ENCODE measurements at regions not wholly inside any gene's neighbourhood (a gene's known extent, or its start where the extent isn't known, plus 50 kb on each side); places are given as distances from the start of the nearest gene placed in this dataset.

DNA sequence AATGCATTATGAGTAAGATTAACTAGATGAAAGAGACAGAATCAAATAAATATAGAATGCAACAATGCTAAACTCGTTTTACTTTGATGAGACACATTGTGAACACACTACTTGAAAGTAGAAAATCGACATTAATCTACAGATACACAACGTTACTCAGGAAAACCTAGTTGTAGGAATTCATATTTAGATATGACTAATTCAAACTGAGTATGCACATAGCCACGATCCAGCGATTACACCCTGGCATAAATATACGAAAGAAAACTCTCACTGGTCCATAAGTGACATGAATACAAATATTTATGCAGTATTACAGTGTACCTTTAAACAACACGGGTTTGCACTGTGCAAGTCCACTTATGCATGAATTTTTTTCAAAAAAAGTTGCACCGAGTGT, 485.6 kb downstream of the TMX3 start:
- Histone ChIP-seq H3K4me3 (ENCODE audit: low read depth, low read length) (no peak overlapping the region), H3K9ac (no peak overlapping the region), H2AFZ (no peak overlapping the region), H3K36me3 (ENCODE audit: control insufficient read depth, insufficient read depth, low read length) (no peaks in the 10 kb centered on the region), H3K9me3 (ENCODE audit: control insufficient read depth, low read length) (no peaks in the 10 kb centered on the region), H3K4me2 (ENCODE audit: low read length) (no peak overlapping the region), H3K27me3 (ENCODE audit: control insufficient read depth, insufficient read depth, low read length) (no peaks in the 10 kb centered on the region), H3K79me2 (no peaks in the 10 kb centered on the region), H3K4me1 (no peaks in the 10 kb centered on the region), H3K27ac (no peak overlapping the region)
- TF ChIP-seq, protein P1, sequence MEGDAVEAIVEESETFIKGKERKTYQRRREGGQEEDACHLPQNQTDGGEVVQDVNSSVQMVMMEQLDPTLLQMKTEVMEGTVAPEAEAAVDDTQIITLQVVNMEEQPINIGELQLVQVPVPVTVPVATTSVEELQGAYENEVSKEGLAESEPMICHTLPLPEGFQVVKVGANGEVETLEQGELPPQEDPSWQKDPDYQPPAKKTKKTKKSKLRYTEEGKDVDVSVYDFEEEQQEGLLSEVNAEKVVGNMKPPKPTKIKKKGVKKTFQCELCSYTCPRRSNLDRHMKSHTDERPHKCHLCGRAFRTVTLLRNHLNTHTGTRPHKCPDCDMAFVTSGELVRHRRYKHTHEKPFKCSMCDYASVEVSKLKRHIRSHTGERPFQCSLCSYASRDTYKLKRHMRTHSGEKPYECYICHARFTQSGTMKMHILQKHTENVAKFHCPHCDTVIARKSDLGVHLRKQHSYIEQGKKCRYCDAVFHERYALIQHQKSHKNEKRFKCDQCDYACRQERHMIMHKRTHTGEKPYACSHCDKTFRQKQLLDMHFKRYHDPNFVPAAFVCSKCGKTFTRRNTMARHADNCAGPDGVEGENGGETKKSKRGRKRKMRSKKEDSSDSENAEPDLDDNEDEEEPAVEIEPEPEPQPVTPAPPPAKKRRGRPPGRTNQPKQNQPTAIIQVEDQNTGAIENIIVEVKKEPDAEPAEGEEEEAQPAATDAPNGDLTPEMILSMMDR (IDR thresholded peaks at IDR 0.05), result no peak

DNA sequence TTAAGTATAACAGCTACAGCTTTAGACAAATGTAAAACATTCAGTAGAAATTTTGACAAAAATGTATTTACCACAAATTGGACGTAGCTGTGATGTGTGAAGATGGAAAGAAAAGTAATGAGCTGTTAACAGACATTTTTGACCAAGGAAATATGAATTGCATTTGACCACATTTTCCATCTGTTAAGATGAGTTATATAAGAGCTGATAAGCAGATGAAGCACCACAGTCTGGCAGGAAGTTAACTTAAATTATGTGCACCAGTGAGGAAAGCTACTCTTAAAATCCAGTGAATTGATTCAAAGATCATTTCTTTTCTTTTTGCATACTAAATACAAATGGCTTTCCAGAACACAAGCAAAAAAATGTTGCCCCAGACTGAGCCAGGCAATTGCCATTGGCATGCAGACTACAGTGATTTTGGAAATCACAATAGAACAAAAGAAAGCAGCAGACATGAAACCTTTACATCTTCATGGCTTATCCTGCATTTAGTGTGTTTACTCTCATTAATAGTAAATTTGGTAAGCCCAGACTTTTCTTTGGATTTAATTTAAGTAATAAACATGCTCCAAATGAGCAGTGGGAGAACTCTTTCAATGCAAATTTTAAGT, 493.7 kb downstream of the TMX3 start:
- no peak overlapping the region for H3K4me3 ChIP-seq (ENCODE audit: low read depth, low read length)
- TF ChIP-seq, protein P1 (IDR thresholded peaks at IDR 0.05), result no peak
- no peaks in the 10 kb centered on the region for H3K9me3 ChIP-seq (ENCODE audit: control insufficient read depth, low read length)
- H3K27ac ChIP-seq, result no peak overlapping the region
- no peaks in the 10 kb centered on the region for H3K36me3 ChIP-seq (ENCODE audit: control insufficient read depth, insufficient read depth, low read length)
- no peak overlapping the region for H3K9ac ChIP-seq
- no peak overlapping the region for H2AFZ ChIP-seq
- H3K4me1 ChIP-seq, result no peaks in the 10 kb centered on the region
- H3K4me2 ChIP-seq (ENCODE audit: low read length), result no peak overlapping the region
- H3K27me3 ChIP-seq (ENCODE audit: control insufficient read depth, insufficient read depth, low read length), result no peaks in the 10 kb centered on the region
- H3K79me2 ChIP-seq, result no peaks in the 10 kb centered on the region

DNA sequence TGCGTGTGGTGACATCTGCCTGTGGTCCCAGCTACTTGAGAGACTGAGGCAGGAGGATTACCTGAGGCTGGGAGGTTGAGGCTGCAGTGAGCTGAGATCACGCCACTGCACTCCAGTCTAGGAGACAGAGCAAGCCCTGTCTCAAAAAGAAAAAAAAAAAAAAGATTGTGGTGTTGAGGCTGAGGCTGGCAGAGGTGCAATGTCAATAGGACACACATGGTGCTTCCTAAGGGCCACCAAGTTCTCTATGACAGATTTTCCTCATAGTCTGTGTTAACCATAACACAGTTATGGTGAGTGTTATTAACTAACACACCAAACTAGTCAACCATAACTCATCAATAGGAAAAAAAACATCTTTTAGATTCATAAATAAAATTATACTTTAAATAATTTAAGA, 494.4 kb downstream of the TMX3 start:
- H3K4me2 ChIP-seq (ENCODE audit: low read length), result no peak overlapping the region
- H3K4me3 ChIP-seq (ENCODE audit: low read depth, low read length), result no peak overlapping the region
- TF ChIP-seq, protein P1 (IDR thresholded peaks at IDR 0.05), result no peak
- H2AFZ ChIP-seq, result no peak overlapping the region
- no peak overlapping the region for H3K9ac ChIP-seq
- no peaks in the 10 kb centered on the region for H3K79me2 ChIP-seq
- H3K27ac ChIP-seq, result no peak overlapping the region
- H3K9me3 ChIP-seq (ENCODE audit: control insufficient read depth, low read length), result no peaks in the 10 kb centered on the region
- H3K27me3 ChIP-seq (ENCODE audit: control insufficient read depth, insufficient read depth, low read length), result no peaks in the 10 kb centered on the region
- H3K4me1 ChIP-seq, result no peaks in the 10 kb centered on the region
- no peaks in the 10 kb centered on the region for H3K36me3 ChIP-seq (ENCODE audit: control insufficient read depth, insufficient read depth, low read length)

DNA sequence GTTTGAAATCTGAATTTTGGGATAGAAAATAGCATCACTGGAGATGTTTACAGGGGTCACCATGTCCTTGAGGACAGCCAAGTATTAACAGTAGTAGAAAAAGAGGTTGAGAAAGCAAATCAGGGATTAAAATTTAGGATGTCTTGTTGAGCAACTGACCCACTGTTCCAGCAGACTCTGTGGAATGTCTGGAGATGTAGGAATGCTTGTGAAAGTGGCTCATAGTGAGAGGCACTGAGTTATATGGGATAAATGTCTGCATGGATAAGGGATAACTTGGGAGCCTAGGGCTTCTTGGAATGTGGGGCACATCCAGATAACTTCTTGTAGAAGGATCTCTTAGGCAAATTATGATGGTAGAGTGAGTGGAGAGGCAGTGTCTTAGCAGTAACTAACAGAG, 495.0 kb downstream of the TMX3 start:
- no peak overlapping the region for H3K9ac ChIP-seq
- H3K4me2 ChIP-seq (ENCODE audit: low read length), result no peak overlapping the region
- TF ChIP-seq, protein P1 (IDR thresholded peaks at IDR 0.05), result no peak
- H3K4me1 ChIP-seq, result no peaks in the 10 kb centered on the region
- H2AFZ ChIP-seq, result no peak overlapping the region
- H3K9me3 ChIP-seq (ENCODE audit: control insufficient read depth, low read length), result no peaks in the 10 kb centered on the region
- H3K79me2 ChIP-seq, result no peaks in the 10 kb centered on the region
- no peaks in the 10 kb centered on the region for H3K36me3 ChIP-seq (ENCODE audit: control insufficient read depth, insufficient read depth, low read length)
- no peak overlapping the region for H3K27ac ChIP-seq
- no peaks in the 10 kb centered on the region for H3K27me3 ChIP-seq (ENCODE audit: control insufficient read depth, insufficient read depth, low read length)
- no peak overlapping the region for H3K4me3 ChIP-seq (ENCODE audit: low read depth, low read length)

DNA sequence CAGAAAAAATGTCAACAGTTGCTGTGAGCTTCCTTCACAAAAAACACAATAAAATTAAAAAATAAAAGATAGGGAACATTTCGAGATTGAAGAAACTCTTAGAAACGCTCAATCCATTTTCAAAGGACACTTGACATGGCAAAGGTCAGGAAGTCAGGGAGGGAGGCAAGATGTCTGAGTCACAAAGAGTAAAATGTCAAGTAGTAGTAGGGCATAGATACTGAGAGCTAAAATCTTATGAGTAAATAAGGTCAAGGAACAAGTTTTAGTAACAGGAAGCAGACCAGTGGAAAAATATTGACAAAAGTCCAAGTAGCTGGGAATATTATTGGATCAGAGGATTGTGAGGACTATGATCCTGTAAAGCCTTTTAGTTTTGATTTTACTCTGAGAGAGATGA, 495.6 kb downstream of the TMX3 start:
- H2AFZ ChIP-seq, result no peak overlapping the region
- H3K79me2 ChIP-seq, result no peaks in the 10 kb centered on the region
- H3K4me1 ChIP-seq, result no peaks in the 10 kb centered on the region
- no peak overlapping the region for H3K4me2 ChIP-seq (ENCODE audit: low read length)
- no peaks in the 10 kb centered on the region for H3K36me3 ChIP-seq (ENCODE audit: control insufficient read depth, insufficient read depth, low read length)
- no peaks in the 10 kb centered on the region for H3K9me3 ChIP-seq (ENCODE audit: control insufficient read depth, low read length)
- TF ChIP-seq, protein P1 (IDR thresholded peaks at IDR 0.05), result no peak
- no peak overlapping the region for H3K9ac ChIP-seq
- H3K27me3 ChIP-seq (ENCODE audit: control insufficient read depth, insufficient read depth, low read length), result no peaks in the 10 kb centered on the region
- H3K27ac ChIP-seq, result no peak overlapping the region
- H3K4me3 ChIP-seq (ENCODE audit: low read depth, low read length), result no peak overlapping the region

Data from parathyroid adenoma (tissue), 2 donors.